ENCODE measurements at regions not wholly inside any gene's neighbourhood (a gene's known extent, or its start where the extent isn't known, plus 50 kb on each side); places are given as distances from the start of the nearest gene placed in this dataset.
"Not testable (repeated sequence)": the region's sequence is repeated elsewhere in the genome, so short reads cannot be mapped to it uniquely, and the experiment has no call there.

DNA sequence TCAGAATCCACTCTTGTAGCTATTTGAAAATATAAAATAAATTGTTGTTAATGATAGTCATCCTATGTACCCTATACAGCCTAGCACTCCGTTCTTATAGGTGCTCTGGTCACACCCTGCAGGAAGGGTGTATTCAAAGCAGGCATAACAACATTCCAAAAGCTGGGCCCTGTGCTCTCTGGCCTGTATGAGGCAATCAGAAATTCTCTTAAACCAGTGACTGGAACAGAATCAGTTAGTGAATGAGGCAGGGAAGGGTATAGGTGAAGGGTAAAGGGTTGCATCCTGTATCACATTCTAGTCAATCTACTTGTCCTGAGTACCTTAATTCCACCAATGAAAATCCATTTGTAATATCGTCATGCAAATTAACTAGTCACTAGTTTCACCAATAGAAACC is 154.5 kb upstream of the ZNF217 start:
- no peak for DNase-seq (ENCODE audit: low read depth in 2 of 2)

DNA sequence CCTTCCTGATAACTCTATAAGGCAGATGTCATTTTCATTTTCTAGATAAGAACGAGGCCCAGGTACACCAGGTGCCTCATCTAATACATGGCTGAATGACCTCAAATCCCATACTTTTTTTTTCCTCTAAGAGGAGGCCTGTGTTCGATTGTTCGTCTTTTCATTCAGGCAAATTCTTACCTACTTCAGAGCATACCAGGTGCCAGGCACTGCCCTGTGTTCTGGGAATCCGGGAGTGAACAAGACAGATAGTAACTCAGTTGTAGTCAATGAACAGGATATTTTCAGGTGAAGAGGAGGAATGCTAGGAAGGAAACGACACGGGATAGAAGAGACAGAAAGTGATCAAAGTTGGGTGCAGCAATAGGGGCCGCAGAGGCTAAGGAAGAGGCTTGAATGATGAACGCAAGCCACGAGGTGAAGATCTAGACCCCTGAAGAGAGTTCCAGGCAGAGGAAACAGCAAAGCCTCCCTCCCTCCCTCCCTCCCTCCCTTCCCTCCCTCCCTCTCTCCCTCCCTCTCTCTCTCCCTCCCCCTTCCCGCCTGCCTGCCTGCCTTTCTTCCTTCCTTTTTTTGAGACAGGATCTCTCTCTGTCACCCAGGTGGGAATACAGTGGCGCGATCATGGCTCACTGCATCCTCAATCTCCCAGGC is 150.1 kb upstream of the ZNF217 start:
- no peak for DNase-seq (ENCODE audit: low read depth in 2 of 2)

DNA sequence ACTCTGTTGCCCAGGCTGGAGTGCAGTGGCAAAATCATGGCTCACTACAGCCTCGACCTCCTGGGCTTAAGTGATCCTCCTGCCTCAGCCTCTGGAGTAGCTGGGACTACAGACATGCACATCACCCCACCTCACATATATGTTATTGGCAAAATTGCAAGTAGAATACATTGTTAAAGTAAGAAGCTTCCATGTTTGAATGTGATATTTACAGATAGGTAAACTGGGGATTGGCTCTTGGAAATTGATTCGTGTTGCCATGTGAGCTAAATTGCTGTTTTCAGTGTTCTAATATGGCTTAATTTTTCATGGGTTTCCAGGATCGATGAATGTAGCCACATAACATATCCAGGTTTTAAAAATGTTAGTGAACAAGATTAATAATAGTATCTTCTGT is 149.0 kb upstream of the ZNF217 start:
- no peak for DNase-seq (ENCODE audit: low read depth in 2 of 2)

DNA sequence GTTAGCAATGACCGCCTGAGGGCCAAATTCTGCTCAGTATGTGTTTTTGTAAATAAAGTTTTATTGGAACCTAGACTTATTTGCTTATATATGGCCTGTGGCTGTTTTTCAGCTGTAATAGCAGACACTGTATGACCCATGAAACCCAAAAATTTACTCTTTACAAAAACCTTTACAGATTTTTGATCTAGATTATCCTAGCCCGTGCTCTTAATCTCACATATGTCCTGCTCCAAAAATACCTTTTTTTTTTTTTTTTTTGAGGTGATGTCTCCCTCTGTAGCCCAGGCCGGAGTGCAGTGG is 148.0 kb upstream of the ZNF217 start:
- DNase-seq (ENCODE audit: low read depth in 2 of 2): no peak

DNA sequence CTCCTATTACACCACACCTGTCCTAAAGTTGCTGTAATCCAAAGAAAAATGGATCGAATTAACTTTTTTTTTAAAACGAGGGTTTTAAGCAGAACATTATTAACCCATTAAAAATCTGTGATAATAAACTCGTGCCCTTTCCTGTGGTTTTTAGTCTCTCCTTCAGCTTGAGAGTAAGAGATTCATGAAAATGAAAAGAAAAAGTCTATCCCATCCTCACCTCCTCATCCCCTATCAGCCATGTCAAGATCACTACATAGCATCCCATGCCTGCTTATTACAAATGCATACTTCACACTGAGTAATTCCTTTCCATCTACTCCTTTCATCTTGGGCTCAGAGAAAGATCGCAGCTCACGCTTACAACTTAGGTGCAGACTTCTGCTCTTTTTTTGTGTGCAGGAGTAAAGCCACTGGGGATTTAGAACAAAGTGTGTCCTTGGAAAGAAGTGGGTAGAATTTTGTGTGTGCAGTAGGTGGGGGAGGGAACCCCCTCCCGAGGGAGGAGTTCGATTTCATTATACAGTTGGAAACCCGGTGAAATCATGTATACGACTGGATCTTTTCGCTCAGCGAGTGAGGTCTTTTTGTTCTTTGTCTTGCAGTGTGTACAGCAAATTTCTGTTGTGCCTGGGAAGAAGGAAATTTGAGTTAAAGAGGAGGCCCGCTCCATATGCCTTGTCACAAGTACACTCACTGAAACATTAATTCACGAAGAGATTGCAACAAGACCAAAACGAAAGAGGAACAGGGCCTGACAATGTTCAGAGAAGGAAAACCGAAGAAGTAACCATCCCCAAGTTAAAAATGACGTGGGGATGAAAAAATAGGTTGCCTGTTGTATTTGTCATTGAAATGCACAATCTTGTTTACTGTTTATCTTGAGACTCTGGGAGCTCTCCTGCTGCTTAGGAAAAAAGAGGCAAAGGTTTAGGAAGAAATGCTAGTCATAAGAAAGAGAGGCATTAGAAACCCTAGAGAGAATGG is 146.5 kb upstream of the ZNF217 start:
- DNase-seq (ENCODE audit: low read depth in 2 of 2): no peak

DNA sequence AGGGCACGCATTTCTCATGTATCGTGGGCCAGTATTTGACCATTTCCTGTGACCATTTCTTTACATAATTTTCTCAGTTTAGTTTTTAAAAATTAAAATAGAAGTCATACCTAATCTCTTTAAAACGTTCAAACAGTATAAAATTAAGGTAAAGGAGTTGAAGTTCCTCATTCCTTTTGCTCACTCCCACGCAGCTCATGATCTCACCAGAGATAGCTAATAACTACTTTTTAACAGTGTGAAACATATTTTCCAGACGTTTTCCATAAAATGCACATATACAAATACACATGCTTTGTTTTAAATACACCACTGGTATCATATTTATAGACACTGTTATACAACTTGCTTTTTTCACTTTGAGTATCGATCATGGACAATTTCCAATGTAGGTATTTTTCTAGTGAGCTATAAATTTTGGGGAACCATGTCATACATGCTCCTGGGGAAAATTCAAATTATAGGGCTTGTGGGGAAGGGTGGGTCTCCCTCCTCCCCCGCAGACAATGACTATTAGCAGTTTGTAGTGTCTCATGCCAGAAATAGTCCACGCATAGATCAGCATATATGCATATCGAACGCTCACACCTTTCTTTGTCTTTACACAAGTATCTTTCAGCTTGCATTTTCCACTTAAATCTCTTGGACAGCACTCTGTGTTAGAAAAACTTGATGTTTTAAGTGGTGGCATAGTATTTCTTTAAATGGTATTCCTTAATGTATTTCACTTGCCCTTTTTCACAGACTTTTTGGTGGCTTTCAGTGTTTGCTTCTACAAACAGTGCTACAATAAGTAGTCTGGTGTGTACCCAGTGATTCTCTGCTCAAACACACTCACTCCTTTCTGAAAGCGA is 145.5 kb upstream of the ZNF217 start:
- no peak for DNase-seq (ENCODE audit: low read depth in 2 of 2)

DNA sequence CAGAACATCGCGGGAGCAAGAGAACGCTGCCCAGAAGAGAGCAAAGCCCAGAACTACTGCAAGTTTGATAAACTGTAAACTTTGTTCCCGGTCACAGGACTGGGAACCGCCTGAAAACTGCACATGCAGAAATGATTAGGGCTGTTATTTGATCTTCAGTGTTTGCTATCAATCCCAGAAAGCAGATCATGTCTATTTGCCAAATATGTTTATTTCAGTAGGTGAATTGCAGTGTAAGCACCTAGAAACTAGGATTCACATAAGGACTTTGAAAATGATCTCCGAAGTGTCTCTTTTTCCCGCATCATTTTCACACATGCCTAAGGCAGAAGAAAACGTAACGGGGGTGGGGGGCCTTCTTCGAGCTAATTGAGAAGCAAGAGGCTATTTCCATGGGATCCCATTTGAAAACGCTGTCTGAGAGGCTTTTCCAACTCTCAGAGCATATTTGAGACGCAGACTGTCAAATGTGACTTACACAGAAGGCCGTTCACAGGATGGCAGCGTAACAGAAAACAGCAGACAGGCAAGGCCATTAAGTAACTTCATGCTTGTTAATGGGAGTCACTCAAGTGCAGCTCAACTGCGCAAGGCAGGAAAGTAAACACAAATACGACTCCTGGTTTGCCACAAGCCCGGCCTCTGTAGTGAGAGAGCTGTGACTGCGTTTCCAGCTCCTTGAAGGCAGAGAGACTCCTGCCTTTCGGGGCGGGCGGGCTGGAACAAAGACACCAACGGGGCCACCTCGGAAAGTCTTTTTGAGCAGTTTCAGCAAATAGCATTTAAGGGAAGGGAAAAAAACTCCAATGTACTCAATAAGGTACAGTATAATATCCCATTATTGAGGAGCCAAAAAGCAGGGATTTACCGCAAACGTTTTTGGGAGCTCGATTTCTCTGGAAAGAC is 144.7 kb upstream of the ZNF217 start:
- no peak for DNase-seq (ENCODE audit: low read depth in 2 of 2)

DNA sequence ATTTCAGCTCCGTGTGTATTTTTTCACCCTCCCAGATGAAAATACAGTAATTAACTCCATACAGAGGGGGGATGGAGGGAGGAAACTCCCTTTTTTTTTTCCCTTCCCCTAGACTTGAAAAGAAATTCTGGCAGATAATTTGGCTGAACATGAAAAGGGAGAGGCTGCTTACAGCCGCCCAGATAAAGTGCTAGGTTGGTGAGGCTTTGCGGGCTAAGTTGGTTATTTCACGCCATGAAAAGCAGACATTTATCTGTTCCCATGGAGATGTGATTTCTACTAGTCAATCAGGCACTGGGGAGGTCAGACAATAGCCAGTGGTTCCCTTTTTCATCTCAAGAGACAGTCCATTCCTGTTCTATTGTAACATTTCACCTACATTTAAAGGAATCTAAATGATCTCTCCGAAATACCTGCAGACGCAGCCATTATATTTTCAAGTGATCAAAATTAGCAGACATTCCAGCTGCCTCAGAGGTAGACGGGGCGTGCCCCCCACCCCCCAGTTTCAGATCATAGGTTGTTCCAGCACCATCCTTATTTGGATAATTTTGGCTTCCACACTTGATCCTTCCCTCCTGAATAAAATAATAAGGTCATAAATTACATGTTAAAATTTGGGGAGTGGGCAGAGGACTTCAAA is 143.9 kb upstream of the ZNF217 start:
- DNase-seq (ENCODE audit: low read depth in 2 of 2): no peak

DNA sequence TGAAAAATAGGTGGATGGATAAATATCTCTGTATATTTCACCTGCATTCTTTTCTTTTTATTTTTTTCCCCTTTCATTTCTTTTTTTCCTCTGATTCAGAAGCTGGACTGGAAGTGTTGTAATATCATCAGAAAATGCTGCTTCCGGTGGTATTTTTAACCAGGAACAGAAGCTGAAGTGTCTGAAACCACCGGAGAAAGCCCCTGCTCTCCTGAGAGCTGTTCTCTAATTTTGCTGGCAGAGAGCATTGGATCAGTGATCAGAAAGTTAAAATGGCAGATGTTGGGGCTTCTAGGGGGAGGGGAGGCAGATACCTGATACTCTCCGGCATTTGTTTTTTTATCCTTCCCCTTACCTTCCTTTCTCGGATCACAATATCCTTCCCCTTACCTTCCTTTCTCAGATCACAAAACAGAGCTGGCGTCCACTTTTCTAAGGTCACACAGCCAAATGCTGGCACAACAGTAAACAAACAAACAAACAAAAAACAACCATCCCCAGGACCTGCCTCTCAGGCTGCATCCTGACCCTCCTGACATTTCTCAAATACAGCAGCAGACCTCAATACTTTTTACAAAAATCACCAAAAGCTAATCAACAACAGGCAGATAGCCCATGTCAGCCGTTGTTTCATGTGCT is 143.2 kb upstream of the ZNF217 start:
- DNase-seq (ENCODE audit: low read depth in 2 of 2): no peak

DNA sequence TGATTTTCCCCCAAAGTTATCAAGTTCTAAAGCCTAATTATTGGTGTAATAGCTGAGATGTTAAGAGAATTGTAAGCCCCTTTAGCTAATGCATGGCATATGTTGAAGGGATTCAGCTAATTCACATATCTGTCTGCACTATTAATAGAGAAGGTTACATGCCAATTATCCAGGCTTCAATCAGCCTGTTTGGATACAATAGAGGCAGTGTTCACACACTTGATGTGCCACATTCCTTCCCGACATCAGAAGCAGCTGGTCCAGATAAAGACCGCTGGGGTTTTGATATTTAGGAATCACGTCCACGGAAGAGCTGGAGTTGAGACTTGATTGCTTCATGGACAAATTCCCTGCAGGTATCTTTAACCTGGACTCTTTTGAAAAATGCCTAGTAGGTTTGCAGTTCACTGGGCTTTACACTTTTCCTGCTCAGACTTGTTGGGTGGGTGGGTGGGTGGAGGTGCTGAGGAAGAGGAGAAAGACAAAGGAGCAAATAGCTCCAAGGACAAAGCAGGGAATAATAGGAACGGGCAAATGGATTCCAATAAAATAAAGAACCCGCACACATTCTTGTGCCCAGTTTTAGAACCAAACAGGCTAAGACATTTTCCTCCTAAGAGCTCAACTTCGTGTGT is 142.6 kb upstream of the ZNF217 start:
- no peak for DNase-seq (ENCODE audit: low read depth in 2 of 2)

DNA sequence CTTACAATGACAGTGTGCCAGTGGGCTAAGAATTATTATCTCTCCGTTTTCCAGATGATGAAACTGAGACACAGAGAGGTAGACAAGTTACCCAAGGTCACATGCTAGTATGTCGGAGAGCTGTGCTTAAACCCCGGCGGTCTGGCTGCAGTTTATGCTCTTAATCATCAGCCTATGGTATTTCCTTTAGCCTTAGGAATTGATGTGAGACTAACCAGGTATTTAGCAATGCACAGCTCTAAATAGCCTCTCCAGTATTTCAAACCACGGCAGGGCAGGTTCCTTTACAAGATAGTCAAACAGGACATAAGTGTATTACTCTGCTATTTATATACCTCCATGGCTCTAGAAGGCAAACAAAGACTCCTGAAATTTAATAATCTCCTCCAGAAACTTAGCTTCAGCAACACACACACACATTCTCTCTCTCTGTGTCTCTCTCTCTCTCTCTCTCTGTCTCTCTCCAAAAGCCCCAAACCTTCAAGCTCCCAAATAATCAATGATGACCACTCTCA is 142.0 kb upstream of the ZNF217 start:
- no peak for DNase-seq (ENCODE audit: low read depth in 2 of 2)

DNA sequence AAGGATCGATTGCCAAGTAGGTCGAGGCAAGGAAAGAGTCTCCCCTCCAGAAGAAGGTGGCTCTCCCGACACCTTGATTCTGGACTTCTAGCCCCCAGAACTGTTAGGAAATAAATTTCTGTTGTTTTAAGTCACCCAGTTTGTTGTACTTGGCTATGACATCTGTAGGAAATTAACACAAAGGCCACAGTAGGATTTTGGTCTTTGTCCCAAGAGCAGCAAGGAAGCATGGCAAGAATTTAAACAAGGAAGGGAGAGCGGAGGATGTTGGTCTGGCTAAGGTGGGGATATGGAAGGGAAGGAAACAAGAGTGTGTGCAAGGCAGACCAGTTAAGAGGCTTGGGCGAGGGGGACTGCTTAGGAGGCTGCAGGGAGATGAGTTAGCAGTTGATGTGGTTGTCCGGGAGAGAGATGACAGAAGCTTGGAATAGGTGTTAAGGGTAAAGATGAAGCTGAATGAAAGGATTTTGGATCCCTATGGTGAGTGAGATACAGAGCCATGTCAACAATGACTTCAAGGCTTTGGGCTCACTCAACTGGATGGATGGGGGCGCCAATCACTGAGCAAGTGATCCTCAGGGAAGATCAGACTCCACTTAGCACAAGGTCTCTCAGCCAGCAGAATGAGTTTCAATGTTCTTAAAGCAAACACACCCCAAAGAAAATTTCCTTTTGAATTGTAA is 140.5 kb upstream of the ZNF217 start:
- no peak for DNase-seq (ENCODE audit: low read depth in 2 of 2)

DNA sequence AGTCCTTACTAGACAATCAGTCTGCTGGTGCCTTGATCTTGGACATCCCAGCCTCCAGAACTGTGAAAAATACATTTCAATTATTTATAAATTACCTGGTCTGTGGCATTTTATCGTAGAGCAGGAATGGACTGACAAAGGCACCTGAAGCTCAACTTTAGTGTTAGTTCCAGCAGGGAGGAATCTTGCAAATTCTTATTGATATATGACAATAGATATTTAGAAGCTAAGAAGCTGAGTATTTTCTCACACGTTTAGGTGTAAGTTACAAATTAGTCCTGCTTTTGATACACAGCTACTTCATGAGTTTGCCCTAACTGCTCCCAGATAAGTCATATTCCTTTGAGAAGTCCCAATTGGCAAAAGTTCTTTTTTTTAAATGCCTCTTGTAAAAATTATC is 138.0 kb upstream of the ZNF217 start:
- no peak for DNase-seq (ENCODE audit: low read depth in 2 of 2)

DNA sequence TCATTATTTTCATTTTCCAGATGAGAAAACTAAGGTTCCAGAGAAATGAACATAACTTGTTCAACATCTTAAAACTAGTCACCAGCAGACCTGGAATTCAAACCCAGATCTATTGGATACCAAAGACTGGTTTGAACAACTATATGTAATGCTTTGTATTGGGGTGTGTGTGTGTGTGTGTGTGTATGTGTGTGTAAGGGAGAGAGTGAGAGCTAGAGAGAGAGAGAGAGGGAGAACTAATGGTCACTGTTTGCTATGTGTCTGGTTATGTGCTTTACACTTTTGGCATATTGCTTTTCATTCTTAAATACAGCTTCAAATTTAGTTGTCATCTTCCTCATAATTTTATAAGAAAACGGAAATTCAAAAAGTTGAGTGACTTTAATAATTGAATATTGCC is 134.7 kb upstream of the ZNF217 start:
- no peak for DNase-seq (ENCODE audit: low read depth in 2 of 2)

DNA sequence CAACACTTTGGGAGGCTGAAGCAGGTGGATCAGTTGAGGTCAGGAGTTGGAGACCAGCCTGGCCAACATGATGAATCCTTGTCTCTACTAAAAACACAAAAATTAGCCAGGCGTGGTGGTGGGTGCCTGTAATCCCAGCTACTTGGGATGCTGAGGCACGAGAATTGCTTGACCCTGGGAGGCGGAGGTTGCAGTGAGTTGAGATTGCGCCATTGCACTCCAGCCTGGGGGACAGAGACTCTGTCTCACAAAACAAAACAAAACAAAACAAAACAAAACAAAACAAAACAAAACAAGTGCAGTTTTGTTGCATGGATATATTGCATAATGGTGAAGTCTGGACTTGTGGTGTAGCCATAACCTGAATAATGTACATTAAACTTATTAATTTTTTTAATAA is 133.6 kb upstream of the ZNF217 start:
- DNase-seq (ENCODE audit: low read depth in 2 of 2): not testable (repeated sequence)

DNA sequence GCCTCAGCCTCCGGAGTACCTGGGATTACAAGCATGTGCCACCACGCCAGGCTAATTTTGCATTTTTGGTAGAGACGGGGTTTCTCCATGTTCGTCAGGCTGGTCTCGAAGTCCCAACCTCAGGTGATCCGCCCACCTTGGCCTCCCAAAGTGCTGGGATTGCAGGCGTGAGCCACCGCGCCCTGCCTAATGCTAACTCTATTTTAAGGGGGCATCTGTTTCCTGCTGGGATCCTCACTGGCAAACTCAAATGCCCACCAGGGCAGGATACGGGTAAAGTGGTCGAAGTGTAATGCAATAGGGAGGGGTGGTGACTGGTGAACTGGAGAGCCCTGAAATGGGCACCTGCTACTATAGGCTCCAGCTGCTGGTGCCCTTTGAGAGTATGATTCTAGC is 131.9 kb upstream of the ZNF217 start:
- no peak for DNase-seq (ENCODE audit: low read depth in 2 of 2)

DNA sequence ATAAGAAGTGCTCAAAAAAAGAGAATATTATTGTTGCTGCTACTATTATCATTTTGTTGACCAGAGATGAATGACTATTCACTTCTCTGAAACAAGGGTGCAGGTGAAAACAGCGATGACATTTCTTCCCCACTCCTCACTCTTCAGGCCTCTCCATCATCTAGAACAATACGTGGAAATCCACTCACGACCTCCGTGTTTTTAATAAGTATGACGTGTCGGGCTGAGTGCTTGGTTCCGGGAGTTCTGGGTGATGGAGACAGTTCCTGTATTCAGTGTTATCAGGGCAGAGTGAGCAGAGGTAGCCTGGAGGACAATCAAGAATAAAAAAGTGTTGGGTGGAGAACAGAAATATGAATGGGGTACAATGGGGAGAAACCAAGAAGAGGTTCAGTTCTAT is 130.0 kb upstream of the ZNF217 start:
- DNase-seq (ENCODE audit: low read depth in 2 of 2): no peak

DNA sequence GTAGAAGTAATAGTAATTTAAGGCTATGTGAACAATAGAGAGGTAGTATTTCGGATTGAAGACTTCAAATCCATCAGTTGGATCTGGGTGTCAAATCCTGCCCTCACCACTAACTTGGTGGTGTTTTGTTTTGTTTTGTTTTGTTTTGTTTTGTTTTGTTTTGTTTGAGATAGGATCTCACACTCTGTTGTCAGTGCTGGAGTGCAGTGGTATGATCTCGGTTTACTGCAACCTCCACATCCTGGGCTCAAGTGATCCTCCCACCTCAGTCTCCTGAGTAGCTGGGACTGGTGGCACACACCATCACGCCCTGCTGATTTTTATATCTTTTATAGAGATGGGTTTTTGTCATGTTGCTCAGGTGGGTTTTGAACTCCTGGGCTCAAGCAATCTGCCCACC is 129.4 kb upstream of the ZNF217 start:
- no peak for DNase-seq (ENCODE audit: low read depth in 2 of 2)

DNA sequence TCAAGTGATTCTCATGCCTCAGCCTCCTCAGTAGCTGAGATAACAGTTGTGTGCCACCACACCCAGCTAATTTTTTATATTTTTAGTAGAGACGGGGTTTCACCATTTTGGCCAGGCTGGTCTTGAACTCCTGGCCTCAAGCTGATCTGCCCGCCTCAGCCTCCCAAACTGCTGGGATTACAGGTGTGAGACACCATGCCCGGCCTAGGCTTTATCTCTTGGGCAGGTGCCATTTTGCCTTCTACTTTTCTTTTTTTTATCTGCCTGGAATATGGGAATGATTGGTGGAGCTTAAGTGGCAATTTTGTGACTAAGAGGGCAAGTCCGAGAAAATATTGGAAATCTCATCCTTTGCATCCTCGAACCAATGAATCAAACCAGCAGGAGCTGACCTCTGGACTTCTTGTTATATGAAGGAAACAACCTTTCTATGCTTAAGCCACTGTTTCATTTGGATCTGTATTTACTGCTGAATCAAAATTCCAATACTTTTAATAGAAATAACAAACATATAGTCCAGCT is 128.9 kb upstream of the ZNF217 start:
- DNase-seq (ENCODE audit: low read depth in 2 of 2): no peak

All from activated CD4-positive, alpha-beta T cell treated with anti-CD3 and anti-CD28 coated beads for 24 hours (primary cell).